OCI-LY7 (cell line): ENCODE measurements at regions not wholly inside any gene's neighbourhood (a gene's known extent, or its start where the extent isn't known, plus 50 kb on each side); places are given as distances from the start of the nearest gene placed in this dataset.

Source experiments
- CTCF ChIP-seq: fragments of 200-600 bp; sonication (generic); conservative IDR thresholded peaks from 2 replicates; pipeline ENCODE4 v1.5.1; 2014; ENCODE audit warnings: mild to moderate bottlenecking, antibody characterized with exemption, low read length, moderate library complexity, mixed read lengths
- EZH2phosphoT487 ChIP-seq: fragments of 200-600 bp; sonication (generic); IDR thresholded peaks from 2 replicates; pipeline ENCODE4 v1.6.1; 2018; ENCODE audit warnings: low read depth, borderline replicate concordance, mild to moderate bottlenecking, mixed run types, antibody characterized with exemption, low read length, moderate library complexity, mixed read lengths

- no peak for TF ChIP-seq CTCF
- no peak for TF ChIP-seq EZH2phosphoT487
These were observed 153.6 kb downstream of the TFCP2L1 start for GRCh38 chr2:121131375-121131774.
